WTC11 (cell line): ENCODE measurements at regions not wholly inside any gene's neighbourhood (a gene's known extent, or its start where the extent isn't known, plus 50 kb on each side); places are given as distances from the start of the nearest gene placed in this dataset.

ENCODE experiments used
- ATAC-seq: fragments of 200-7000 bp; cut with Tn5 transposase; 2 replicates; pipeline ENCODE4 v1.10.0; 2021; ENCODE audit warnings: mild to moderate bottlenecking, moderate library complexity
- CTCF ChIA-PET: fragments of 300-600 bp; sonication (Branson Sonifier 250); formaldehyde crosslinking; loops from one replicate; lab custom pipeline; 2021; ENCODE audit warnings: antibody characterized with exemption; lab: Charles Lee
- POLR2A ChIA-PET: fragments of 350-600 bp; sonication (Branson Sonifier 250); formaldehyde crosslinking; loops from one replicate; lab custom pipeline; 2021; ENCODE audit warnings: antibody characterized with exemption; lab: Charles Lee
- DNase-seq: peaks from one replicate; pipeline ENCODE4 v3.0.0; 2021; ENCODE audit warnings: low spot score
- H3K27ac Mint-ChIP-seq: 2 replicates; pipeline ENCODE4 v1.8.0; 2021; ENCODE audit warnings: mixed read lengths
- H3K27me3 Mint-ChIP-seq: 2 replicates; pipeline ENCODE4 v1.8.0; 2021; ENCODE audit warnings: low read depth, mild to moderate bottlenecking, moderate library complexity, mixed read lengths
- H3K36me3 Mint-ChIP-seq: 2 replicates; pipeline ENCODE4 v1.8.0; 2021; ENCODE audit warnings: mixed read lengths
- H3K4me1 Mint-ChIP-seq: 2 replicates; pipeline ENCODE4 v1.8.0; 2022; ENCODE audit warnings: mixed read lengths
- H3K4me3 Mint-ChIP-seq: 2 replicates; pipeline ENCODE4 v1.8.0; 2021; ENCODE audit warnings: mild to moderate bottlenecking, moderate library complexity, mixed read lengths
- H3K9me3 Mint-ChIP-seq: 2 replicates; pipeline ENCODE4 v1.8.0; 2021; ENCODE audit warnings: mixed read lengths
- ARID4B ChIP-seq: sonication (generic); formaldehyde crosslinking; IDR thresholded peaks from 2 replicates; pipeline ENCODE4 v1.8.0; 2023; ENCODE audit warnings: missing genetic modification reagents, mild to moderate bottlenecking, borderline replicate concordance
- ATF3 ChIP-seq: sonication (generic); formaldehyde crosslinking; conservative IDR thresholded peaks from 2 replicates; pipeline ENCODE4 v1.8.1; 2022; ENCODE audit warnings: mild to moderate bottlenecking, missing genetic modification reagents
- CBFB ChIP-seq: sonication (generic); formaldehyde crosslinking; IDR thresholded peaks from 2 replicates; pipeline ENCODE4 v1.8.1; 2022; ENCODE audit warnings: mild to moderate bottlenecking, low read depth, missing genetic modification reagents
- E2F1 ChIP-seq: sonication (generic); formaldehyde crosslinking; IDR thresholded peaks from 2 replicates; pipeline ENCODE4 v1.8.0; 2022; ENCODE audit warnings: mild to moderate bottlenecking, missing genetic modification reagents
- IRF1 ChIP-seq: sonication (generic); formaldehyde crosslinking; IDR thresholded peaks from 2 replicates; pipeline ENCODE4 v1.8.0; 2023; ENCODE audit warnings: missing genetic modification reagents
- MAX ChIP-seq: sonication (generic); formaldehyde crosslinking; IDR thresholded peaks from 2 replicates; pipeline ENCODE4 v1.8.0; 2022; ENCODE audit warnings: mild to moderate bottlenecking, missing genetic modification reagents
- NFE2L1 ChIP-seq: sonication (generic); formaldehyde crosslinking; IDR thresholded peaks from 2 replicates; pipeline ENCODE4 v1.8.1; 2023; ENCODE audit warnings: missing genetic modification reagents
- NR2C2 ChIP-seq: sonication (generic); formaldehyde crosslinking; IDR thresholded peaks from 2 replicates; pipeline ENCODE4 v1.8.0; 2022; ENCODE audit warnings: mild to moderate bottlenecking, missing genetic modification reagents
- PRDM15 ChIP-seq: sonication (generic); formaldehyde crosslinking; IDR thresholded peaks from 2 replicates; pipeline ENCODE4 v1.8.0; 2022; ENCODE audit warnings: missing genetic modification reagents
- SMAD4 ChIP-seq: sonication (generic); formaldehyde crosslinking; IDR thresholded peaks from 2 replicates; pipeline ENCODE4 v1.8.0; 2022; ENCODE audit warnings: mild to moderate bottlenecking, missing genetic modification reagents
- TEAD4 ChIP-seq: sonication (generic); formaldehyde crosslinking; IDR thresholded peaks from 2 replicates; pipeline ENCODE4 v1.8.0; 2022; ENCODE audit warnings: mild to moderate bottlenecking, missing genetic modification reagents
- USF2 ChIP-seq: sonication (generic); formaldehyde crosslinking; IDR thresholded peaks from 2 replicates; pipeline ENCODE4 v1.8.1; 2023; ENCODE audit warnings: mild to moderate bottlenecking, missing genetic modification reagents, moderate library complexity
- ZNF423 ChIP-seq: fragments of 250-450 bp; sonication (Bioruptor Pico); IDR thresholded peaks from 2 replicates; pipeline ENCODE4 v2.1.2; 2022; ENCODE audit warnings: mild to moderate bottlenecking, moderate library complexity

- TF ChIP-seq IRF1 (no peak), E2F1 (no peak), NR2C2 (CRISPR knock-in tag) (no peak), ARID4B (CRISPR knock-in tag) (no peak)
Measured at GRCh38 chr10:44309939-44310761, 74.7 kb downstream of the CXCL12 start (continued).

- ChIA-PET CTCF (interaction anchor here (1.3 to 1.5 kb wide), 3 partner anchors 61 to 626 kb away, joined by 3 to 4 read pairs (median 4); no protein-coding TSS in a partner anchor), POLR2A (no interaction called here)
- H3K27ac Mint-ChIP-seq: no peak overlapping the region
- H3K27me3 Mint-ChIP-seq: peaks cover 27% of the 10 kb centered on the region
- peaks cover 9% of the 10 kb centered on the region for H3K9me3 Mint-ChIP-seq
- DNase-seq: no peak
- TF ChIP-seq SMAD4 (CRISPR knock-in tag): no peak
- TF ChIP-seq TEAD4 (CRISPR knock-in tag): no peak
- no peak for TF ChIP-seq ATF3 (CRISPR knock-in tag)
- TF ChIP-seq NFE2L1 (CRISPR knock-in tag): no peak
- no peak for TF ChIP-seq PRDM15
- no peak for TF ChIP-seq CBFB (CRISPR knock-in tag)
- TF ChIP-seq USF2 (CRISPR knock-in tag): no peak
- no peak for TF ChIP-seq ZNF423 (CRISPR knock-in tag)
- no peak for TF ChIP-seq MAX
- H3K36me3 Mint-ChIP-seq: peaks cover 8% of the 10 kb centered on the region
- ATAC-seq: no peak
- H3K4me1 Mint-ChIP-seq: peaks cover 11% of the 10 kb centered on the region
- no peak overlapping the region for H3K4me3 Mint-ChIP-seq
Measured at GRCh38 chr10:44309361-44309760, 75.5 kb downstream of the CXCL12 start.
